MV-4-11 (cell line): ENCODE measurements at regions not wholly inside any gene's neighbourhood (a gene's known extent, or its start where the extent isn't known, plus 50 kb on each side); places are given as distances from the start of the nearest gene placed in this dataset.

ENCODE experiments used
- DNase-seq: peaks from one replicate; lab custom pipeline; 2025; lab: John Stamatoyannopoulos, UW

DNA sequence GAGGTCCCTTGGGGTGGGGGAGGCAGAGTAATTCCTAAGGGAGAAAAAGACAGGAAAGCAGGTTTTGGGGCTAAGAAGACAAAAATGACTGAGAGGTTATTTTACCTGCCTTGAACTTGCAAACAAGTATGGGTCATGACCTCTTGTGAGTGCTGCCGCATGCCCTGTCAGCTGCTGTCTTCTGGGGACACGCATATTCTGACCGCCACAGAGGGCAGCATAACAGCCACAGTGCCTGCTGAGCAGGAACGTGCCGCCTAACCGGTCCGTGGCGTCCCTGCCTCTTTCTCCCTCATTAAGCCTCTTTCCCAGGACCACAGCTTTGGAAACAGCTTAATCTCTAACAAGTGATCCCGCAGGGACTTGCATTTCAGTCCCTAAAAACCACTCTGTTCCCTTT lies 51.3 kb upstream of the KCNA1 start:
- peak; percentile 12 for DNase-seq

DNA sequence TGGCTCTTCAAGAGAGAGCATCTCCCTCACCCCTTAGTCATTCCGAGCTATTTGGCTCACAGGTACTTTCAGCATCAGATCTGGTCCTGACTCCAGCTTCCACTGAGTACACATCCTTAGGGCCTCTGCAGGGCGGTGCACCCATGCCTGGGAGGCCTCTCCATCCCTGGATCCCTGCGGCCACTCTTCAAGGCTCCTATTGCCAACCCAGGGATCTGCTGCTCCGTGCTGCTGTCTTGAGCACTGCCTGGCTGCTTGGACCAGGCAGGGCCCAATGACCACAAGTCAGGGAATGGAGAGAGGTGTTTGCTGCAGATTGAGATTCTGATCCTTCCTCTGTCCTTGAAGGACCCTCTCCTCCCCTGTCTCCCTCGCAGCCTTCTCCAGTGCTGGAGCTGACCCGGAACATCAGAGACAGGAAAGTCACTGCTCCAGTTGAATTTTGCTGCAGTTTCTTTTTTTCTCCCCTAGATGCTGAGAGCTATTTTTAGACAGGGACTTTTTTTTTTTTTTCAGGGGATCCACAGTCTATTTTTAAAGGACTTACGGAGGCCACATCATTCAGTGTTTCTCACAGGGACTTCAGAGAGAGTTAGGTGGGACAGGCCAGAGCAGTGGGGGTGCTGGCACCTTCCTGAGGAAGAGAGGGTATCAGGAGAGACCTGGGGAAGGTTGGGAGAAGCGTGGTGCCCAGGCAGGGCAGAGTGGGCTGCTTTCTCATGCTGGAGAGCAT lies 50.1 kb upstream of the KCNA1 start:
- no peak for DNase-seq
